Globus pallidus (tissue), 1 donor: ENCODE measurements at regions not wholly inside any gene's neighbourhood (a gene's known extent, or its start where the extent isn't known, plus 50 kb on each side); places are given as distances from the start of the nearest gene placed in this dataset.
"Not testable (repeated sequence)": the region's sequence is repeated elsewhere in the genome, so short reads cannot be mapped to it uniquely, and the experiment has no call there.

ENCODE experiments used
- DNase-seq: peaks from one replicate; pipeline ENCODE4 v3.0.0-alpha.2; 2015; ENCODE audit warnings: low spot score

DNA sequence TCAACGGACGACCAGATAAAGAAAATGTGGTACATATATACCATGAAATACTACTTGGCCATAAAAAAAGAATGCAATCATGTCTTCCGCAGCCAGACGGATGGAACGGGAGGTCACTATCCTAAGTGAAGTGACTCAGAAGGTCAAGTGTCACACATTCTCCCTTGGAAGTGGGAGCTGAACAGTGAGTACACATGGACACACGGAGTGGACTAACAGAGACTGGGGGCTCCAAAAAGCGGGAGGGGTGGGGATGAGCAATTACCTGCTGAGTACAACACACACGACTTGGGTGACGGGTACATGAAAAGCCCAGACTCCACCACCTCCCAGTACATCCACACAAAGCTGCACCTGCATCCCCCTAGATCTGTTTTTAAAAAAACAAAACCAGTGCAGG, 62.5 kb upstream of the TNK2 start:
- DNase-seq, result not testable (repeated sequence)

DNA sequence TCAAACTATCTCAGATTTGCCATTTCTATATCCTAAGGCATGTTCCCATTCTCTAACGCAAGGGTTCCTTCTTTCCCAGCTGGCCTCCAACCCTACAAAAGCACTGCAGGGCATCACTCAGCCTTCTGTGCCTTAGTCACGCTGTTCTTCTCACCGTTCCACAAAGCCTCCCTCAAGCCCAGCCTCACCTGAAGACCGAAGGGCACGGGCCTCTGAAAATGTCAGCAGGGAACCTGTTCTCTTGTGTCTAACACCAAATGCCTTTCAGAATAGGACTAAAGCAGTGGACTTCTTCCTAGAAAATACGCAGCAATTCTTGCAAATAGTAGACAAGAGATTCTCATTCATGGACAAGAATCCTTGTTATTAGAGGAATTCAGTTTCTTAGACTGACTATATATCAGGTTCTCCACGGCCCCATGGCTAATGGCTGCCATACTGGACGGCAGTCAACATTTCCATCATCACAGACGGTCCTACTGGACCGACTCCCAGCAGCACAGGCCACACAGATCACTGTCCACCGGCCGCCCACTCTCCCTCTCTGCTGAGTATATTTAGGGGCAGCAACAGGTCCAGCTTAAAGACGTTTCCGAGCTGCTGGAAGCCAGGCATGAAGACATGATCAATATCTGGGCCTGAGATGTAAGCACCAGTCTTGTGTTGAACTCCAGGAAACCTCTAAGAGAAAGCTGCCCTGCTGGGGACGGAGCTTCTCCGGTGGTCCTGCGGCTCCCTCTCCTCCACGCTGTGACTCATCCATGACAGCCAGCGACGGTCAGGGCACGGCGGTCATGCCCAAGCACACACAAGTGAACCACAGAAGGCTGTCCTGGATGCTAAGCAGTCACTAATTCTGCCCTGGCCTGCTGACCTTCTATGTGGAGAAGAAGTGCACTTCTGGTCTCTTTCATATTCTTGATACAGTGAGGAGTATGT, 61.8 kb upstream of the TNK2 start:
- not testable (repeated sequence) for DNase-seq

DNA sequence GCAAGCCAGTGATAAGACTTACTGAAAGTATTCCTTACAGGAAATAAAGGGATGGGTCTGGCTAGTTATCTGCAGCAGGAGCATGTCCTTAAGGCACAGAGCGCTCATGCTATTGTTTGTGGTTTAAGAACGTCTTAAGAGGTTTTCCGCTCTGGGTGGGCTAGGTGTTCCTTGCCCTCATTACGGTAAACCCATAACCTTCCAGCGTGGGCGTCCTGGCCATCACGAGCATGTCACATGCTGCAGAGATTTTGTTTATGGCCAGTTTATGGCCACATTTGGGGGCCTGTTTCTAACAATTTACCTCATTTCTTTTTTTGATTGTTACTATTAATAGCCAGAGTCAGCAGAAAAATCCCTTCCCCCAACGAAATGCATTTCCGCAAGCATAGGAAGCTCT, 61.0 kb upstream of the TNK2 start:
- not testable (repeated sequence) for DNase-seq

DNA sequence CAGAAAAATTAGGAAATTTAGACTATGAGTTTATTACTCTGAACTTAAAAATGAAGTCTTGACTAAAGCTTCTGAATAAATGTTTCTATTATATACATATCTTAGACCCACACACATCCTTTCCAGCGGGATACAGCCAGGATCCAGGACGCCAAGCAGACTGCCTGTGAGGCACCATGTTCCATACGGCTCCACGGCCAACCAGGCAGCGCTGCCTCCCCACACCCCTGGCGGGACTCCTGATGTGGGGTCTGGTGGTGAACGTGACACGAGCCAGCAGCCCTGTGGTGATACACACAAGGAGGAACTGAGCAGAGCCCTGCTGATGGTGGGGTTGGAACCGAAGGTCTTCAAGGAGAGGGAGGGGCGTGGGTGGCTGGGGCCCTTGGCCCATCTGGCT, 59.8 kb upstream of the TNK2 start:
- not testable (repeated sequence) for DNase-seq

DNA sequence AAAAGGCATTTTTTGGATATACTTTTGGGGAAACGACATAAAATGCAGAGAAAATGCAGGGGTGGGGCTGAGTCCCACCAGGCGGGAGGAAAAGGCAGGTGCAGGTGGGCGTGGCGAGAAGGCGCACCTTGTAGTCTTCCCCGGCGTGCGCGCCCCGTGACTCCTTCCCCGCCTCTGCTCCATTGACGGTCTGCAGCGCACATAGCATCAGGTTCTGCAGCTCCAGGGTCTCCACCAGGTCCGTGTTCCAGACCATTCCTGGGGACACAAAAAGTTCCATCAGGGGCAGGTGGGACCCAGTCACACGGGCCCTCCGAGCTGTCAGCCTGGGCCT, 59.0 kb upstream of the TNK2 start:
- DNase-seq, result not testable (repeated sequence)

DNA sequence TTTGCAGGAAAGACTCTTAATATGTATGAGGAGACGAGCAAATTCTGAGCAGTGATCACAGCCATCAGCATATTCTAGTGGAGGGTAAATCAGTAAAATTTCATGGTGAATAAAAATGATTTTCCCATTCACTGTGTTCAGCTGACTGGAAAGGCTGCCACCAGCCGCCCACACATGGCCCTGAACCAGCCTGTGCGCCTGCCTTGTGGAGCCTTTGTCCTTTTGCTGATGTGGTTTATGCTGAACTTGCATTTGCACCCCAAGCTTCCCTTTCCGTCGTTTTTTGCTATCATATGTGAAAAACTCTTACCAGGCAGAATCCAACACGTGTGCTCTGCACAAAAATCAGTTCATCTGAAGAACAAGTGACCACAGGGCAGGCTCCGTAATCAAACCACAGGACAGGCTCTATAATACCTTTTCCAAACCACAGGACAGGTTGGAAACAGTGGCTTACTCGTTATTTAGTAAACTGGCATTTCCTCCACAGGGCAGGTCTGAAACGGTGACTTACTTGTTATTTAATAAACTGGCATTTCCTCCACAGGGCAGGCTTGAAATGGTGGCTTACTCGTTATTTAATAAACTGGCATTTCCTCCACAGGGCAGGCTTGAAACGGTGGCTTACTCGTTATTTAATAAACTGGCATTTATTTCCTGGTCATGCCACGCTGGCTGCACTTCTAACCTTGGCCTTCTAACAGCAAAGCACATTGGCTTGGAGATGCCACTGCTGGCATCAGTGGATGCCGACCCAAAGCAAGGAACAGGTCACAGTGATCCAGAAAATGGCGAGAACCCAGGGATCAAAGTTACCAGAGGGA, 58.4 kb upstream of the TNK2 start:
- not testable (repeated sequence) for DNase-seq

- not testable (repeated sequence) for DNase-seq
Measured at GRCh38 chr3:195965217-195965616, 56.9 kb upstream of the TNK2 start.

DNA sequence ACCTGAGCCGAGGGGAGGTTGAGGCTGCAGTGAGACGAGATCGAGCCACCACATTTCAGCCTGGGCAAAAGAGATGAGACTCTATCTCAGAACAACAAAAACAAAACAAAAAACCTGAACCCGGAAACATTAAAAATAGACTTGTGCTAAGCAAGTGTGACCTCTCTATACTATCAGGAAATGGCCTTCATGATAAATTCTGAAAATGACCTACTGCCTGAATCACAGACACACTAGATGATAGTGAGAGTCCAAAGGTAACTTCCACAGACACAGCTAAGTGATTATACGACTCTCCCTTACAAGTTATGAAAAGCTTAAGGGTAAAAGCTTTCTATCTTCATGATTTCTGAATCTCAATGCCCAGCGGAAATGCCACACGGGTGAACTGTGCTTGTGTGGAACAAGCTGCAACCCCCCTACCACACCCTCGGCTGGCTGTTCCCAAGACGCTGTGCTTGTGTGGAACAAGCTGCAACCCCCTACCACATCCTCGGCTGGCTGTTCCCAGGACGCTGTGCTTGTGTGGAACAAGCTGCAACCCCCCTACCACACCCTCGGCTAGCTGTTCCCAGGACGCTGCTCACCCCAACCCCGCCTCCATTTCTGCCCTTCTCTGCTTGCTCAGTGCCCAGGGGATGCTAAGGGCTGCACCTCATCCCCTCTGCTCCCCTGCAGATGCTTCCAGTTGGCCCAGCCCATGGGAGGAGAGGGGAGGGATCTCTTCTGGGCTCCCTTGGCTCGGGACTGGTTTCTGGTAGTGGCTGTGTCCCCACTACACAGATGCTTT, 56.2 kb upstream of the TNK2 start:
- not testable (repeated sequence) for DNase-seq

DNA sequence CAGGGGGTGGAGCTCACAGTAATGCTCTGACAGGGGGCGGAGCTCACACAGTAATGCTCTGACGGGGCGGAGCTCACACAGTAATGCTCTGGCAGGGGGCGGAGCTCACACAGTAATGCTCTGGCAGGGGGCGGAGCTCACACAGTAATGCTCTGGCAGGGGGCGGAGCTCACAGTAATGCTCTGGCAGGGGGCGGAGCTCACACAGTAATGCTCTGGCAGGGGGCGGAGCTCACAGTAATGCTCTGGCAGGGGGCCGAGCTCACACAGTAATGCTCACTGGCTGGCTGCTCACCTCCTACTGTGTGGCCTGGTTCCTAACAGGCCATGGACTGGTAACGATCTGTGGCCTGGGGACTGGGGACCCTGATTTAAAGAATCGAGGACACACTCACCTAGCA, 53.9 kb upstream of the TNK2 start:
- not testable (repeated sequence) for DNase-seq

GRCh38 chr3:195960971-195961775, 52.8 kb upstream of the TNK2 start:
- DNase-seq, result not testable (repeated sequence)

GRCh38 chr3:195960164-195960563, 51.8 kb upstream of the TNK2 start:
- DNase-seq, result not testable (repeated sequence)

DNA sequence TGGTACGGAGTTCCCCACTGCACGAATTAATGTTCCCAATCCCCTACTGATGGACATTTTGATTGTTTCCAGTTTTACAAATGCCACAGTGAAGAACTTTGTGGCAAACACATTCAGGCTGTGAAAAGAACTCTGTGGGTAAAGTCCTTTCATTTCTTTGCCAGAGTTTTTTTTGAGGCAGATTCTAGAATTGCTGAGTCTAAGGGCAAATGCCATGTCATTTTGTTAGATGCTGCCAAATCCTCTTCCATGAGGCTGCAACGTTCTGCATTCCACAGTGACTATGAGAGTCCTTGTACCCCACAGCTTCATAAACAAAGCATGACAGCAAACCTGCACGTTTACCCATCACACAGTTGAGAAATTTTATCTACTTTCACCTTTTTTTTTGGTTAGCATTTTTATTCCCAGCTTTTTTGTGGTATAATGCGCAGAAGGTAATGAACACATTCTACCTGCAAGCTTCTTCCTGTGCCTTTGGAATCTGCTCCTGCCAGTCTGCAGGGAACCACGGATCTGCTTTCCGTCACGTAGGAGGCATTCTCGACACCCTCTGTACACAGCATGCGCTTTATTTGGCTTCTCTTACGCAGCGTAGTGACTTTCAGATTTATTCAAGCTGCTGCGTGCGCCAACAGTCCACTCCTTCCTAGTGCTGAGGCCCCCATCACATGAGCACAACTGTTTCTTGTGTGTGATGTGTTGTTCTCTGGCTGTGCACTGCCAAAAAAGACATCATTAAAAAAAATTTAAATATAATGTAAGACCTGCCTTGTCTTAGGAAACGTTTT, 51.2 kb upstream of the TNK2 start:
- not testable (repeated sequence) for DNase-seq

DNA sequence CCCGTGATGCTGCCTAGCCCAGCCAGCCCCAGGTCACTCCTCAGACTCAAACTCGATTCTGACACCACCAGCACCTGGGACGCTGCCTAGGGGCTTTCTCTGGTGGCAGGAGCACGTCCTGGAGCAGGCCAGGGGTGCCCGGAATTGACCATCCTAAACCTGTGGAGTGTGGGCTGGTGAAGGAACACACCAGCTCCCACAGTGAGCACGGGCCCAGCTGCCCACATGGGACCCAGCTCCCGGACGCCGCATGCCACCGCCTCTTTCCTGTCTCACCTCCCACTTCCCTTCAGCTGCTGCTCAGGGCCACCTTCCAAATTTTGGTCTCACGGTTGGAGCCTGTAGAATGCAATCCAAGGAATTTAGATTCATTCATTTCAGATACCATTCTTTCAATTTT, 50.4 kb upstream of the TNK2 start:
- not testable (repeated sequence) for DNase-seq
